Superior temporal gyrus (tissue), 1 donor: ENCODE measurements at regions not wholly inside any gene's neighbourhood (a gene's known extent, or its start where the extent isn't known, plus 50 kb on each side); places are given as distances from the start of the nearest gene placed in this dataset.
"Not testable (repeated sequence)": the region's sequence is repeated elsewhere in the genome, so short reads cannot be mapped to it uniquely, and the experiment has no call there.

Experiments used
- DNase-seq: peaks from one replicate; pipeline ENCODE4 v3.0.0-alpha.2; 2016; ENCODE audit errors: extremely low spot score

GRCh38 chr9:28976250-28976649 is 1403.0 kb upstream of the C9orf72 start:
- DNase-seq, result no peak

GRCh38 chr9:28976684-28977083 is 1403.4 kb upstream of the C9orf72 start:
- DNase-seq, result peak; percentile 32

GRCh38 chr9:28981129-28981528 is 1407.8 kb upstream of the C9orf72 start:
- DNase-seq, result no peak

GRCh38 chr9:28981711-28982110 is 1408.4 kb upstream of the C9orf72 start:
- DNase-seq, result peak; percentile 52

GRCh38 chr9:28984016-28984415 is 1410.7 kb upstream of the C9orf72 start:
- DNase-seq, result no peak

GRCh38 chr9:28990009-28990408 is 1416.7 kb upstream of the C9orf72 start:
- DNase-seq, result not testable (repeated sequence)

GRCh38 chr9:28999057-28999456 is 1425.8 kb upstream of the C9orf72 start:
- no peak for DNase-seq

GRCh38 chr9:28999806-29000205 is 1426.5 kb upstream of the C9orf72 start:
- no peak for DNase-seq

- no peak for DNase-seq
These were observed 1427.7 kb upstream of the C9orf72 start for GRCh38 chr9:29001006-29001405.

- no peak for DNase-seq
These were observed 1431.7 kb upstream of the C9orf72 start for GRCh38 chr9:29004988-29005387.

- DNase-seq, result no peak
These were observed 1433.3 kb upstream of the C9orf72 start for GRCh38 chr9:29006628-29007027.

- DNase-seq, result no peak
These were observed 1439.6 kb upstream of the C9orf72 start for GRCh38 chr9:29012911-29013310.

- no peak for DNase-seq
These were observed 1448.4 kb upstream of the C9orf72 start for GRCh38 chr9:29021632-29022031.

- no peak for DNase-seq
These were observed 1465.1 kb upstream of the C9orf72 start for GRCh38 chr9:29038332-29038731.

GRCh38 chr9:29039258-29039657 is 1466.0 kb upstream of the C9orf72 start:
- no peak for DNase-seq

GRCh38 chr9:29043072-29043471 is 1469.8 kb upstream of the C9orf72 start:
- DNase-seq, result no peak

GRCh38 chr9:29044959-29045358 is 1471.7 kb upstream of the C9orf72 start:
- no peak for DNase-seq

- no peak for DNase-seq
These were observed 1486.8 kb upstream of the C9orf72 start for GRCh38 chr9:29060041-29060440.

- DNase-seq, result no peak
These were observed 1489.2 kb upstream of the C9orf72 start for GRCh38 chr9:29062446-29062845.

- DNase-seq, result no peak
These were observed 1489.8 kb upstream of the C9orf72 start for GRCh38 chr9:29063031-29063430.

- DNase-seq, result no peak
These were observed 1492.9 kb upstream of the C9orf72 start for GRCh38 chr9:29066141-29066640.

- no peak for DNase-seq
These were observed 1495.2 kb upstream of the C9orf72 start for GRCh38 chr9:29068461-29068860.

- no peak for DNase-seq
These were observed 1496.1 kb upstream of the C9orf72 start for GRCh38 chr9:29069376-29069775.

- DNase-seq, result no peak
These were observed 1504.9 kb upstream of the C9orf72 start for GRCh38 chr9:29078063-29078666.
